Endothelial cell of umbilical vein (primary cell): ENCODE measurements at regions not wholly inside any gene's neighbourhood (a gene's known extent, or its start where the extent isn't known, plus 50 kb on each side); places are given as distances from the start of the nearest gene placed in this dataset.

Experiments
- BruUV-seq: library from RNA; stranded (reverse); fragments of 400-500 nt; replicated peaks from 2 replicates; lab custom pipeline; 2021; lab: Mats Ljungman, UMichigan
- CTCF ChIA-PET: fragments of 300-600, 350-600 bp; sonication (Branson Sonifier 250); formaldehyde crosslinking; loops from one replicate; lab custom pipeline; 2021; ENCODE audit warnings: antibody characterized with exemption, inconsistent platforms; lab: Charles Lee
- POLR2A ChIA-PET: fragments of 300-600, 350-600 bp; sonication (Branson Sonifier 250); formaldehyde crosslinking; loops from one replicate; lab custom pipeline; 2021; ENCODE audit warnings: antibody characterized with exemption, inconsistent platforms; lab: Charles Lee
- DNase-seq: peaks from one replicate; pipeline ENCODE4 v3.0.0-alpha.2; 2011; ENCODE audit warnings: low read depth, low spot score
- FAIRE-seq: peaks from 2 replicates; lab custom pipeline; 2011; peaks lifted over from hg19 to GRCh38; lab: Jason Lieb, UNC
- H2AFZ ChIP-seq: 2 replicates; pipeline ENCODE4 v1.6.0; 2012; ENCODE audit warnings: low read depth, low read length, control low read depth, inconsistent platforms
- H3K27ac ChIP-seq: 2 replicates; pipeline ENCODE4 v1.5.1; 2011; ENCODE audit warnings: low read depth, mild to moderate bottlenecking, control low read depth, low read length, moderate library complexity; ENCODE audit not compliant: insufficient read depth
- H3K27me3 ChIP-seq, 2 experiments: 2 replicates each; pipeline versions ENCODE4 v1.6.0 to v1.6.1; 2011; ENCODE audit warnings: low read length in 2 of 2, mixed read lengths in 1 of 2; ENCODE audit not compliant: control insufficient read depth in 2 of 2, insufficient read depth in 2 of 2
- H3K36me3 ChIP-seq, 2 experiments: 2 replicates in 1 of 2; 3 replicates in 1 of 2; pipeline ENCODE4 v1.5.1; 2011; ENCODE audit warnings: low read length in 2 of 2, mild to moderate bottlenecking in 1 of 2, moderate library complexity in 1 of 2; ENCODE audit not compliant: control insufficient read depth in 2 of 2, insufficient read depth in 2 of 2; ENCODE audit errors: extremely low read depth in 1 of 2
- H3K4me1 ChIP-seq: 3 replicates; pipeline ENCODE4 v1.5.1; 2011; ENCODE audit warnings: mild to moderate bottlenecking, low read length; ENCODE audit not compliant: control insufficient read depth, insufficient read depth; ENCODE audit errors: extremely low read depth
- H3K4me2 ChIP-seq: 2 replicates; pipeline ENCODE4 v1.6.1; 2011; ENCODE audit warnings: low read length, control low read depth, mixed read lengths; ENCODE audit not compliant: insufficient read depth
- H3K4me3 ChIP-seq, 3 experiments: fragments of 200-600 bp in 1 of 3; sonication (generic), shearing (Covaris generic) in 1 of 3; replicated peaks in 1 of 3; 2 replicates each; pipeline ENCODE4 v1.5.1; 2011 to 2016; ENCODE audit warnings: control low read depth in 3 of 3, low read length in 3 of 3, mild to moderate bottlenecking in 2 of 3, inconsistent platforms in 1 of 3, low read depth in 1 of 3, moderate library complexity in 1 of 3; ENCODE audit not compliant: insufficient read depth in 1 of 3
- H3K79me2 ChIP-seq: 2 replicates; pipeline ENCODE4 v1.6.0; 2012; ENCODE audit warnings: low read length, inconsistent platforms; ENCODE audit not compliant: control insufficient read depth, insufficient read depth
- H3K9ac ChIP-seq: replicated peaks from 2 replicates; pipeline ENCODE3; 2011; ENCODE audit warnings: low read length, control low read depth; ENCODE audit not compliant: insufficient read depth; ENCODE audit errors: extremely low read depth
- H3K9me1 ChIP-seq: replicated peaks from 3 replicates; pipeline ENCODE4 v1.6.0; 2011; ENCODE audit warnings: mild to moderate bottlenecking, low read length; ENCODE audit not compliant: control insufficient read depth, insufficient read depth; ENCODE audit errors: extremely low read depth
- H3K9me3 ChIP-seq: replicated peaks from 2 replicates; pipeline ENCODE4 v1.5.1; 2012; ENCODE audit warnings: low read length, inconsistent platforms; ENCODE audit not compliant: control insufficient read depth, insufficient read depth
- H4K20me1 ChIP-seq: replicated peaks from 2 replicates; pipeline ENCODE3; 2011; ENCODE audit warnings: mild to moderate bottlenecking, low read length; ENCODE audit not compliant: control insufficient read depth, insufficient read depth; ENCODE audit errors: extremely low read depth
- EZH2 ChIP-seq: IDR thresholded peaks from 2 replicates; pipeline ENCODE4 v1.6.1; 2012; ENCODE audit warnings: borderline replicate concordance, low read depth, mild to moderate bottlenecking, moderate library complexity, low read length, inconsistent platforms; ENCODE audit not compliant: severe bottlenecking
- FOS ChIP-seq: IDR thresholded peaks from 2 replicates; pipeline ENCODE4 v1.6.1; 2011; ENCODE audit warnings: mild to moderate bottlenecking, low read length, moderate library complexity, borderline replicate concordance; ENCODE audit not compliant: insufficient read depth
- GATA2 ChIP-seq: IDR thresholded peaks from 2 replicates; pipeline ENCODE4 v1.7.0; 2011; ENCODE audit warnings: low read depth, mild to moderate bottlenecking, moderate library complexity, mixed read lengths, low read length; ENCODE audit not compliant: insufficient read length, insufficient read depth
- JUN ChIP-seq: IDR thresholded peaks from 2 replicates; pipeline ENCODE4 v1.6.1; 2011; ENCODE audit warnings: borderline replicate concordance, low read depth; ENCODE audit not compliant: insufficient read length, insufficient read depth
- MAX ChIP-seq: IDR thresholded peaks from 2 replicates; pipeline ENCODE4 v1.6.1; 2011; ENCODE audit not compliant: insufficient read depth, insufficient read length
- MYC ChIP-seq: IDR thresholded peaks from one replicate; pipeline ENCODE4 v1.6.1; 2011; ENCODE audit warnings: mild to moderate bottlenecking, low read depth, low read length
- POLR2A ChIP-seq: IDR thresholded peaks from 2 replicates; pipeline ENCODE4 v1.6.1; 2012; ENCODE audit warnings: low read depth, mild to moderate bottlenecking, control low read depth, low read length
- POLR2AphosphoS5 ChIP-seq: IDR thresholded peaks from 2 replicates; pipeline ENCODE4 v1.6.1; 2012; ENCODE audit warnings: low read depth, mild to moderate bottlenecking, control low read depth, low read length, moderate library complexity; ENCODE audit not compliant: insufficient read depth
- dilution Hi-C: fragments of 300-500 bp; cut with MboI; formaldehyde crosslinking; loops from one replicate; pipeline ENCODE4 v1.15.0; 2019; ENCODE audit warnings: low sequenced_read_pairs; ENCODE audit not compliant: extremely low pct_ligation_motif_present
- intact Hi-C: fragments of 100-400 bp; cut with micrococcal nuclease; formaldehyde crosslinking; loops from one replicate; pipeline ENCODE4 v1.10.0; 2022
- TF ChIP-seq, protein P1 (sequence below), 2 donors: IDR thresholded peaks; 1 replicate in 1 of 2; 2 replicates in 1 of 2; pipeline ENCODE4 v1.5.1; 2011; ENCODE audit warnings: low read length in 2 of 2, mild to moderate bottlenecking in 2 of 2, moderate library complexity in 2 of 2, control low read depth in 1 of 2, inconsistent platforms in 1 of 2, low read depth in 1 of 2; ENCODE audit not compliant: insufficient read depth in 1 of 2; ENCODE audit errors: extremely low read depth in 1 of 2

GRCh38 chr5:175098301-175098700, 345.7 kb downstream of the DRD1 start:
- Histone ChIP-seq H4K20me1 (no peaks in the 10 kb centered on the region), H3K79me2 (no peaks in the 10 kb centered on the region), H3K9ac (no peak overlapping the region), H3K27me3 (no peaks in the 10 kb centered on the region), H3K9me3 (peaks cover 2% of the 10 kb centered on the region), H3K27ac (no peak overlapping the region), H3K4me3 (no peak overlapping the region), H3K9me1 (no peaks in the 10 kb centered on the region), H3K36me3 (no peaks in the 10 kb centered on the region), H2AFZ (no peak overlapping the region), H3K4me1 (no peaks in the 10 kb centered on the region), H3K4me2 (no peak overlapping the region)
- POLR2A ChIA-PET: no interaction called here
- no peak for TF ChIP-seq GATA2
- TF ChIP-seq EZH2: no peak
- no peak for TF ChIP-seq POLR2AphosphoS5
- no peak for TF ChIP-seq FOS
- no peak for TF ChIP-seq MYC
- TF ChIP-seq MAX: no peak
- no peak for TF ChIP-seq JUN
- TF ChIP-seq, protein P1, sequence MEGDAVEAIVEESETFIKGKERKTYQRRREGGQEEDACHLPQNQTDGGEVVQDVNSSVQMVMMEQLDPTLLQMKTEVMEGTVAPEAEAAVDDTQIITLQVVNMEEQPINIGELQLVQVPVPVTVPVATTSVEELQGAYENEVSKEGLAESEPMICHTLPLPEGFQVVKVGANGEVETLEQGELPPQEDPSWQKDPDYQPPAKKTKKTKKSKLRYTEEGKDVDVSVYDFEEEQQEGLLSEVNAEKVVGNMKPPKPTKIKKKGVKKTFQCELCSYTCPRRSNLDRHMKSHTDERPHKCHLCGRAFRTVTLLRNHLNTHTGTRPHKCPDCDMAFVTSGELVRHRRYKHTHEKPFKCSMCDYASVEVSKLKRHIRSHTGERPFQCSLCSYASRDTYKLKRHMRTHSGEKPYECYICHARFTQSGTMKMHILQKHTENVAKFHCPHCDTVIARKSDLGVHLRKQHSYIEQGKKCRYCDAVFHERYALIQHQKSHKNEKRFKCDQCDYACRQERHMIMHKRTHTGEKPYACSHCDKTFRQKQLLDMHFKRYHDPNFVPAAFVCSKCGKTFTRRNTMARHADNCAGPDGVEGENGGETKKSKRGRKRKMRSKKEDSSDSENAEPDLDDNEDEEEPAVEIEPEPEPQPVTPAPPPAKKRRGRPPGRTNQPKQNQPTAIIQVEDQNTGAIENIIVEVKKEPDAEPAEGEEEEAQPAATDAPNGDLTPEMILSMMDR (IDR thresholded peaks at IDR 0.05; ENCODE audit: extremely low read depth in 1 of 2, insufficient read depth in 1 of 2, low read depth in 1 of 2, low read length in 2 of 2): no peak
- no peak for TF ChIP-seq POLR2A
- DNase-seq: no peak
- dilution Hi-C loops: no loop called here
- CTCF ChIA-PET: no interaction called here
- BruUV-seq: no TSS peak
- no peak for FAIRE-seq
- intact Hi-C loops: no loop called here
